Fibroblast of skin of right quadriceps (primary cell): ENCODE measurements at regions not wholly inside any gene's neighbourhood (a gene's known extent, or its start where the extent isn't known, plus 50 kb on each side); places are given as distances from the start of the nearest gene placed in this dataset.
"Not testable (repeated sequence)": the region's sequence is repeated elsewhere in the genome, so short reads cannot be mapped to it uniquely, and the experiment has no call there.

Experiments
- DNase-seq: peaks from one replicate; pipeline ENCODE4 v3.0.0-alpha.2; 2013

GRCh38 chr2:7555260-7555659, 638.0 kb downstream of the RNF144A start:
- no peak for DNase-seq

GRCh38 chr2:7557376-7557775, 640.2 kb downstream of the RNF144A start:
- DNase-seq: peak; percentile 24

- no peak for DNase-seq
These were observed 642.6 kb downstream of the RNF144A start for GRCh38 chr2:7559791-7560190.

GRCh38 chr2:7566382-7566881, 649.2 kb downstream of the RNF144A start:
- no peak for DNase-seq

GRCh38 chr2:7567116-7567515, 649.9 kb downstream of the RNF144A start:
- not testable (repeated sequence) for DNase-seq

GRCh38 chr2:7567646-7568045, 650.4 kb downstream of the RNF144A start:
- DNase-seq: no peak

GRCh38 chr2:7570247-7570646, 653.0 kb downstream of the RNF144A start:
- DNase-seq: no peak

- DNase-seq: no peak
These were observed 654.5 kb downstream of the RNF144A start for GRCh38 chr2:7571701-7572100.

- DNase-seq: no peak
These were observed 655.2 kb downstream of the RNF144A start for GRCh38 chr2:7572450-7572849.

GRCh38 chr2:7573166-7573825, 656.1 kb downstream of the RNF144A start:
- DNase-seq: no peak

GRCh38 chr2:7574385-7574784, 657.2 kb downstream of the RNF144A start:
- no peak for DNase-seq

GRCh38 chr2:7577769-7578168, 660.6 kb downstream of the RNF144A start:
- DNase-seq: no peak

GRCh38 chr2:7584017-7584416, 666.8 kb downstream of the RNF144A start:
- no peak for DNase-seq

GRCh38 chr2:7586898-7587297, 669.7 kb downstream of the RNF144A start:
- DNase-seq: no peak

- peak; percentile 53 for DNase-seq
These were observed 671.1 kb downstream of the RNF144A start for GRCh38 chr2:7588295-7588694.

- DNase-seq: no peak
These were observed 675.5 kb downstream of the RNF144A start for GRCh38 chr2:7592618-7593140.

- peak; percentile 42 for DNase-seq
These were observed 676.1 kb downstream of the RNF144A start for GRCh38 chr2:7593360-7593759.

GRCh38 chr2:7594211-7594610, 677.0 kb downstream of the RNF144A start:
- DNase-seq: no peak

- no peak for DNase-seq
These were observed 678.0 kb downstream of the RNF144A start for GRCh38 chr2:7595206-7595605.

GRCh38 chr2:7598402-7598801, 681.2 kb downstream of the RNF144A start:
- DNase-seq: no peak

- no peak for DNase-seq
These were observed 682.4 kb downstream of the RNF144A start for GRCh38 chr2:7599462-7600258.

- DNase-seq: no peak
These were observed 684.8 kb downstream of the RNF144A start for GRCh38 chr2:7601990-7602389.

- no peak for DNase-seq
These were observed 687.2 kb downstream of the RNF144A start for GRCh38 chr2:7604456-7604855.
